WTC11 (cell line): ENCODE measurements at regions not wholly inside any gene's neighbourhood (a gene's known extent, or its start where the extent isn't known, plus 50 kb on each side); places are given as distances from the start of the nearest gene placed in this dataset.
A peak's percentile ranks its signal among the peaks of the same experiment; 100 is the strongest.

ENCODE experiments used
- ATAC-seq: fragments of 200-7000 bp; cut with Tn5 transposase; 2 replicates; pipeline ENCODE4 v1.10.0; 2021; ENCODE audit warnings: mild to moderate bottlenecking, moderate library complexity
- CTCF ChIA-PET: fragments of 300-600 bp; sonication (Branson Sonifier 250); formaldehyde crosslinking; loops from one replicate; lab custom pipeline; 2021; ENCODE audit warnings: antibody characterized with exemption; lab: Charles Lee
- POLR2A ChIA-PET: fragments of 350-600 bp; sonication (Branson Sonifier 250); formaldehyde crosslinking; loops from one replicate; lab custom pipeline; 2021; ENCODE audit warnings: antibody characterized with exemption; lab: Charles Lee
- DNase-seq: peaks from one replicate; pipeline ENCODE4 v3.0.0; 2021; ENCODE audit warnings: low spot score
- H3K27ac Mint-ChIP-seq: 2 replicates; pipeline ENCODE4 v1.8.0; 2021; ENCODE audit warnings: mixed read lengths
- H3K27me3 Mint-ChIP-seq: 2 replicates; pipeline ENCODE4 v1.8.0; 2021; ENCODE audit warnings: low read depth, mild to moderate bottlenecking, moderate library complexity, mixed read lengths
- H3K36me3 Mint-ChIP-seq: 2 replicates; pipeline ENCODE4 v1.8.0; 2021; ENCODE audit warnings: mixed read lengths
- H3K4me1 Mint-ChIP-seq: 2 replicates; pipeline ENCODE4 v1.8.0; 2022; ENCODE audit warnings: mixed read lengths
- H3K4me3 Mint-ChIP-seq: 2 replicates; pipeline ENCODE4 v1.8.0; 2021; ENCODE audit warnings: mild to moderate bottlenecking, moderate library complexity, mixed read lengths
- H3K9me3 Mint-ChIP-seq: 2 replicates; pipeline ENCODE4 v1.8.0; 2021; ENCODE audit warnings: mixed read lengths
- AFF4 ChIP-seq: sonication (generic); formaldehyde crosslinking; IDR thresholded peaks from 2 replicates; pipeline ENCODE4 v1.8.1; 2023; ENCODE audit warnings: mild to moderate bottlenecking, missing genetic modification reagents, borderline replicate concordance
- CREM ChIP-seq: sonication (generic); formaldehyde crosslinking; IDR thresholded peaks from 2 replicates; pipeline ENCODE4 v1.8.1; 2022; ENCODE audit warnings: mild to moderate bottlenecking, missing genetic modification reagents, moderate library complexity
- ELF4 ChIP-seq: sonication (generic); formaldehyde crosslinking; IDR thresholded peaks from 2 replicates; pipeline ENCODE4 v1.8.1; 2022; ENCODE audit warnings: low read depth, mild to moderate bottlenecking, moderate library complexity, missing genetic modification reagents
- FOXJ3 ChIP-seq: sonication (generic); formaldehyde crosslinking; IDR thresholded peaks from 2 replicates; pipeline ENCODE4 v1.9.0; 2021; ENCODE audit warnings: missing genetic modification reagents, mild to moderate bottlenecking, borderline replicate concordance
- JUN ChIP-seq: sonication (generic); formaldehyde crosslinking; IDR thresholded peaks from 2 replicates; pipeline ENCODE4 v1.8.0; 2023; ENCODE audit warnings: mild to moderate bottlenecking, missing genetic modification reagents
- NR2C2 ChIP-seq: sonication (generic); formaldehyde crosslinking; IDR thresholded peaks from 2 replicates; pipeline ENCODE4 v1.8.0; 2022; ENCODE audit warnings: mild to moderate bottlenecking, missing genetic modification reagents
- PRDM15 ChIP-seq: sonication (generic); formaldehyde crosslinking; IDR thresholded peaks from 2 replicates; pipeline ENCODE4 v1.8.0; 2022; ENCODE audit warnings: missing genetic modification reagents
- SMAD3 ChIP-seq: sonication (generic); formaldehyde crosslinking; IDR thresholded peaks from 2 replicates; pipeline ENCODE4 v1.8.0; 2022; ENCODE audit warnings: missing genetic modification reagents, mild to moderate bottlenecking, borderline replicate concordance
- USF2 ChIP-seq: sonication (generic); formaldehyde crosslinking; IDR thresholded peaks from 2 replicates; pipeline ENCODE4 v1.8.1; 2023; ENCODE audit warnings: mild to moderate bottlenecking, missing genetic modification reagents, moderate library complexity
- ZBTB21 ChIP-seq: sonication (generic); formaldehyde crosslinking; IDR thresholded peaks from 2 replicates; pipeline ENCODE4 v1.8.1; 2023; ENCODE audit warnings: mild to moderate bottlenecking, missing genetic modification reagents, borderline replicate concordance
- ZNF317 ChIP-seq: sonication (generic); formaldehyde crosslinking; IDR thresholded peaks from 2 replicates; pipeline ENCODE4 v1.8.1; 2023; ENCODE audit warnings: low read depth, mild to moderate bottlenecking, moderate library complexity, missing genetic modification reagents, borderline replicate concordance
- ZNF423 ChIP-seq: fragments of 250-450 bp; sonication (Bioruptor Pico); IDR thresholded peaks from 2 replicates; pipeline ENCODE4 v2.1.2; 2022; ENCODE audit warnings: mild to moderate bottlenecking, moderate library complexity
- TF ChIP-seq, protein P1 (sequence below): sonication (generic); formaldehyde crosslinking; IDR thresholded peaks from 2 replicates; pipeline ENCODE4 v1.8.0; 2023; ENCODE audit warnings: missing genetic modification reagents, mild to moderate bottlenecking, borderline replicate concordance
- TF ChIP-seq, protein P2 (sequence below): sonication (generic); formaldehyde crosslinking; IDR thresholded peaks from 2 replicates; pipeline ENCODE4 v1.8.1; 2023; ENCODE audit warnings: mild to moderate bottlenecking, missing genetic modification reagents

GRCh38 chr20:22815206-22815551 is 219.9 kb upstream of the SSTR4 start:
- Mint-ChIP-seq H3K9me3 (peaks cover under 1% of the 10 kb centered on the region; the same call in 1 of the 2 replicates), H3K4me3 (no peak overlapping the region), H3K27ac (no peak overlapping the region), H3K36me3 (no peaks in the 10 kb centered on the region), H3K27me3 (no peaks in the 10 kb centered on the region), H3K4me1 (peaks cover 10% of the 10 kb centered on the region)
- TF ChIP-seq, protein P1, sequence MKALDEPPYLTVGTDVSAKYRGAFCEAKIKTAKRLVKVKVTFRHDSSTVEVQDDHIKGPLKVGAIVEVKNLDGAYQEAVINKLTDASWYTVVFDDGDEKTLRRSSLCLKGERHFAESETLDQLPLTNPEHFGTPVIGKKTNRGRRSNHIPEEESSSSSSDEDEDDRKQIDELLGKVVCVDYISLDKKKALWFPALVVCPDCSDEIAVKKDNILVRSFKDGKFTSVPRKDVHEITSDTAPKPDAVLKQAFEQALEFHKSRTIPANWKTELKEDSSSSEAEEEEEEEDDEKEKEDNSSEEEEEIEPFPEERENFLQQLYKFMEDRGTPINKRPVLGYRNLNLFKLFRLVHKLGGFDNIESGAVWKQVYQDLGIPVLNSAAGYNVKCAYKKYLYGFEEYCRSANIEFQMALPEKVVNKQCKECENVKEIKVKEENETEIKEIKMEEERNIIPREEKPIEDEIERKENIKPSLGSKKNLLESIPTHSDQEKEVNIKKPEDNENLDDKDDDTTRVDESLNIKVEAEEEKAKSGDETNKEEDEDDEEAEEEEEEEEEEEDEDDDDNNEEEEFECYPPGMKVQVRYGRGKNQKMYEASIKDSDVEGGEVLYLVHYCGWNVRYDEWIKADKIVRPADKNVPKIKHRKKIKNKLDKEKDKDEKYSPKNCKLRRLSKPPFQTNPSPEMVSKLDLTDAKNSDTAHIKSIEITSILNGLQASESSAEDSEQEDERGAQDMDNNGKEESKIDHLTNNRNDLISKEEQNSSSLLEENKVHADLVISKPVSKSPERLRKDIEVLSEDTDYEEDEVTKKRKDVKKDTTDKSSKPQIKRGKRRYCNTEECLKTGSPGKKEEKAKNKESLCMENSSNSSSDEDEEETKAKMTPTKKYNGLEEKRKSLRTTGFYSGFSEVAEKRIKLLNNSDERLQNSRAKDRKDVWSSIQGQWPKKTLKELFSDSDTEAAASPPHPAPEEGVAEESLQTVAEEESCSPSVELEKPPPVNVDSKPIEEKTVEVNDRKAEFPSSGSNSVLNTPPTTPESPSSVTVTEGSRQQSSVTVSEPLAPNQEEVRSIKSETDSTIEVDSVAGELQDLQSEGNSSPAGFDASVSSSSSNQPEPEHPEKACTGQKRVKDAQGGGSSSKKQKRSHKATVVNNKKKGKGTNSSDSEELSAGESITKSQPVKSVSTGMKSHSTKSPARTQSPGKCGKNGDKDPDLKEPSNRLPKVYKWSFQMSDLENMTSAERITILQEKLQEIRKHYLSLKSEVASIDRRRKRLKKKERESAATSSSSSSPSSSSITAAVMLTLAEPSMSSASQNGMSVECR, result no peak
- TF ChIP-seq JUN (CRISPR knock-in tag) (no peak), FOXJ3 (CRISPR knock-in tag) (no peak), NR2C2 (CRISPR knock-in tag) (no peak), AFF4 (CRISPR knock-in tag) (no peak)
- POLR2A ChIA-PET, result no interaction called here
- ATAC-seq, result peak; percentile 34; the same call in 1 of the 2 replicates
- no peak for DNase-seq
- CTCF ChIA-PET, result interaction anchor here (0.9 to 1.5 kb wide), 2 partner anchors 36 to 91 kb away, joined by 3 to 6 read pairs; no protein-coding TSS in a partner anchor

GRCh38 chr20:22815603-22816315 is 219.4 kb upstream of the SSTR4 start:
- H3K27me3 Mint-ChIP-seq, result no peaks in the 10 kb centered on the region
- no peaks in the 10 kb centered on the region for H3K36me3 Mint-ChIP-seq
- peak; percentile 81 for ATAC-seq
- no peak overlapping the region for H3K27ac Mint-ChIP-seq
- no peak overlapping the region for H3K4me3 Mint-ChIP-seq
- TF ChIP-seq ELF4 (CRISPR knock-in tag) (no peak), PRDM15 (CRISPR knock-in tag) (peak; percentile 24; the same call in 1 of the 2 replicates)
- ChIA-PET POLR2A (no interaction called here), CTCF (interaction anchor here (0.9 to 1.5 kb wide), 2 partner anchors 36 to 90 kb away, joined by 3 to 6 read pairs; no protein-coding TSS in a partner anchor)
- DNase-seq, result peak; percentile 20
- H3K4me1 Mint-ChIP-seq, result peaks cover 9% of the 10 kb centered on the region
- H3K9me3 Mint-ChIP-seq, result no peaks in the 10 kb centered on the region

GRCh38 chr20:22818636-22819035 is 216.5 kb upstream of the SSTR4 start:
- CTCF ChIA-PET, result interaction anchor here (0.8 to 1.2 kb wide), 2 partner anchors 33 to 127 kb away, joined by 3 to 4 read pairs; no protein-coding TSS in a partner anchor
- no peaks in the 10 kb centered on the region for H3K36me3 Mint-ChIP-seq
- H3K4me1 Mint-ChIP-seq, result peaks cover 13% of the 10 kb centered on the region
- H3K27me3 Mint-ChIP-seq, result no peaks in the 10 kb centered on the region
- DNase-seq, result no peak
- ATAC-seq, result no peak
- H3K4me3 Mint-ChIP-seq, result no peak overlapping the region
- POLR2A ChIA-PET, result no interaction called here
- H3K9me3 Mint-ChIP-seq, result no peaks in the 10 kb centered on the region
- no peak overlapping the region for H3K27ac Mint-ChIP-seq
- TF ChIP-seq, protein P2, sequence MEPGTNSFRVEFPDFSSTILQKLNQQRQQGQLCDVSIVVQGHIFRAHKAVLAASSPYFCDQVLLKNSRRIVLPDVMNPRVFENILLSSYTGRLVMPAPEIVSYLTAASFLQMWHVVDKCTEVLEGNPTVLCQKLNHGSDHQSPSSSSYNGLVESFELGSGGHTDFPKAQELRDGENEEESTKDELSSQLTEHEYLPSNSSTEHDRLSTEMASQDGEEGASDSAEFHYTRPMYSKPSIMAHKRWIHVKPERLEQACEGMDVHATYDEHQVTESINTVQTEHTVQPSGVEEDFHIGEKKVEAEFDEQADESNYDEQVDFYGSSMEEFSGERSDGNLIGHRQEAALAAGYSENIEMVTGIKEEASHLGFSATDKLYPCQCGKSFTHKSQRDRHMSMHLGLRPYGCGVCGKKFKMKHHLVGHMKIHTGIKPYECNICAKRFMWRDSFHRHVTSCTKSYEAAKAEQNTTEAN, result no peak
- TF ChIP-seq SMAD3 (CRISPR knock-in tag) (no peak), ZNF317 (no peak), CREM (CRISPR knock-in tag) (no peak), ZNF423 (CRISPR knock-in tag) (no peak), USF2 (CRISPR knock-in tag) (no peak), ZBTB21 (no peak)
